K562 (cell line): ENCODE measurements at regions not wholly inside any gene's neighbourhood (a gene's known extent, or its start where the extent isn't known, plus 50 kb on each side); places are given as distances from the start of the nearest gene placed in this dataset.

ENCODE experiments used
- ATAC-seq: fragments of 200-7000 bp; cut with Tn5 transposase; 3 replicates; pipeline ENCODE4 v1.9.1; 2020; ENCODE audit warnings: moderate library complexity
- BruUV-seq: library from RNA; stranded (reverse); fragments of 400-500 nt; replicated peaks from 2 replicates; lab custom pipeline; 2021; lab: Mats Ljungman, UMichigan
- CTCF ChIA-PET: fragments of 300-600 bp; formaldehyde crosslinking; extraction: SDS; loops from one replicate; lab custom pipeline; 2021; ENCODE audit warnings: low intra/inter-chr PET ratio; lab: Yijun Ruan, JAX
- POLR2A ChIA-PET: fragments of 300-600, 350-650 bp; sonication (Branson Sonifier 250); formaldehyde crosslinking; extraction: SDS; loops from one replicate; lab custom pipeline; 2021; ENCODE audit warnings: antibody characterized with exemption, inconsistent platforms; lab: Yijun Ruan, JAX
- DNase-seq, 4 experiments: peaks; one replicate each; pipeline versions ENCODE4 v3.0.0 to v3.0.0-alpha.2; 2011 to 2018; ENCODE audit warnings: low spot score in 3 of 4, mixed read lengths in 3 of 4; ENCODE audit errors: extremely low read depth in 1 of 4
- FAIRE-seq: peaks from 2 replicates; lab custom pipeline; 2011; peaks lifted over from hg19 to GRCh38; lab: Jason Lieb, UNC
- H2AFZ ChIP-seq: 2 replicates; pipeline ENCODE4 v1.6.0; 2011; ENCODE audit warnings: low read depth, low read length, control low read depth, inconsistent platforms
- H3K27ac ChIP-seq: fragments of 200-600 bp; 3 replicates; pipeline ENCODE4 v1.8.0; 2011; ENCODE audit warnings: low read depth, mild to moderate bottlenecking, control low read depth, inconsistent platforms, low read length, moderate library complexity, mixed read lengths; ENCODE audit errors: extremely low read depth
- H3K27me3 ChIP-seq, 2 experiments: fragments of 300-600 bp in 1 of 2; 2 replicates in 1 of 2; 3 replicates in 1 of 2; pipeline versions ENCODE4 v1.6.0 to v1.8.0; 2011; ENCODE audit warnings: inconsistent platforms in 2 of 2, low read length in 2 of 2, mild to moderate bottlenecking in 1 of 2, mixed read lengths in 1 of 2, moderate library complexity in 1 of 2; ENCODE audit not compliant: control insufficient read depth in 2 of 2, insufficient read depth in 2 of 2
- H3K36me3 ChIP-seq: fragments of 300-600 bp; 3 replicates; pipeline ENCODE4 v1.8.0; 2011; ENCODE audit warnings: mild to moderate bottlenecking, low read length, inconsistent platforms; ENCODE audit not compliant: control insufficient read depth, insufficient read depth
- H3K4me1 ChIP-seq, 2 experiments: fragments of 200-600 bp in 1 of 2; replicated peaks in 1 of 2; 2 replicates in 1 of 2; 3 replicates in 1 of 2; pipeline versions ENCODE4 v1.5.1 to v1.8.0; 2011; ENCODE audit warnings: inconsistent platforms in 2 of 2, low read length in 2 of 2, mild to moderate bottlenecking in 1 of 2, mixed read lengths in 1 of 2, moderate library complexity in 1 of 2; ENCODE audit not compliant: control insufficient read depth in 2 of 2, insufficient read depth in 2 of 2
- H3K4me2 ChIP-seq: 2 replicates; pipeline ENCODE4 v1.6.1; 2011; ENCODE audit warnings: low read length, control low read depth, inconsistent platforms, mixed read lengths; ENCODE audit not compliant: insufficient read depth
- H3K4me3 ChIP-seq: fragments of 200-600 bp; sonication (generic), shearing (Covaris generic); 2 replicates; pipeline ENCODE4 v1.5.1; 2016; ENCODE audit warnings: control low read depth, inconsistent platforms
- H3K79me2 ChIP-seq: fragments of 200-600 bp; 3 replicates; pipeline ENCODE4 v1.8.0; 2011; ENCODE audit warnings: low read length, inconsistent platforms; ENCODE audit not compliant: control insufficient read depth, insufficient read depth
- H3K9ac ChIP-seq, 2 experiments: 2 replicates each; pipeline versions ENCODE4 v1.6.0 to v1.6.1; 2011; ENCODE audit warnings: low read depth in 2 of 2, low read length in 2 of 2, control low read depth in 1 of 2, inconsistent platforms in 1 of 2, mild to moderate bottlenecking in 1 of 2, mixed read lengths in 1 of 2; ENCODE audit not compliant: insufficient read depth in 1 of 2
- H3K9me1 ChIP-seq: one replicate; pipeline ENCODE4 v1.6.0; 2011; ENCODE audit warnings: inconsistent platforms, mild to moderate bottlenecking, low read length, moderate library complexity; ENCODE audit not compliant: control insufficient read depth, insufficient read depth
- H3K9me3 ChIP-seq: replicated peaks from 2 replicates; pipeline ENCODE4 v1.5.1; 2011; ENCODE audit warnings: low read depth, low read length, inconsistent platforms; ENCODE audit not compliant: control insufficient read depth, insufficient read depth
- H4K20me1 ChIP-seq: replicated peaks from 2 replicates; pipeline ENCODE4 v1.6.1; 2011; ENCODE audit warnings: low read length, inconsistent platforms, mixed read lengths; ENCODE audit not compliant: control insufficient read depth, insufficient read depth
- ADNP ChIP-seq: fragments of 200-800 bp; sonication (Bioruptor generic); IDR thresholded peaks from 2 replicates; pipeline ENCODE4 v1.6.1; 2016; ENCODE audit warnings: missing genetic modification characterization, missing compliant biosample characterization
- BCOR ChIP-seq: fragments of 450-650 bp; IDR thresholded peaks from 2 replicates; pipeline ENCODE4 v1.6.1; 2016
- KDM1A ChIP-seq, 2 experiments: fragments of 450-650 bp; IDR thresholded peaks; 2 replicates each; pipeline ENCODE4 v1.6.1; 2016; ENCODE audit warnings: mild to moderate bottlenecking in 2 of 2
- RBM25 ChIP-seq: fragments of 200-400 bp; formaldehyde crosslinking; IDR thresholded peaks from 2 replicates; pipeline ENCODE4 v1.6.1; 2018; ENCODE audit warnings: low read length, low read depth, moderate library complexity; ENCODE audit not compliant: severe bottlenecking
- ZC3H8 ChIP-seq: fragments of 450-650 bp; IDR thresholded peaks from 2 replicates; pipeline ENCODE4 v1.6.1; 2017
- ZNF609 ChIP-seq: sonication (generic); formaldehyde crosslinking; IDR thresholded peaks from 2 replicates; pipeline ENCODE4 v1.8.1; 2023; ENCODE audit warnings: missing genetic modification reagents, mild to moderate bottlenecking, borderline replicate concordance
- WGBS: fragments of 100-300 bp; shearing (Covaris generic); methylation state at CpG from one replicate; pipeline ENCODE4 v1.1.6; 2016; ENCODE audit warnings: low coverage, mixed read lengths; ENCODE audit not compliant: insufficient coverage; ENCODE audit errors: missing lambda C conversion rate; 5-methylcytosine and 5-hydroxymethylcytosine counted together
- in situ Hi-C: fragments of 300-500 bp; cut with MboI; formaldehyde crosslinking; loops from 4 replicates; pipeline ENCODE4 v1.15.0; 2018; ENCODE audit warnings: inconsistent platforms, mixed read lengths
- intact Hi-C: fragments of 100-400 bp; cut with micrococcal nuclease; formaldehyde crosslinking; loops from 2 replicates; pipeline ENCODE4 v1.14.2; 2022

- no peak overlapping the region for H2AFZ ChIP-seq
- CTCF ChIA-PET: interaction anchor here (2.0 to 2.1 kb wide), 2 partner anchors 217 to 283 kb away, joined by 8 to 20 read pairs; no protein-coding TSS in a partner anchor
- no peaks in the 10 kb centered on the region for H3K9me1 ChIP-seq
- H4K20me1 ChIP-seq: no peaks in the 10 kb centered on the region
- H3K27me3 ChIP-seq: peaks cover 0 to 4% of the 10 kb centered on the region in 2 experiments; a peak in 1 of 5 replicates
- no peak for DNase-seq
- H3K4me3 ChIP-seq: no peak overlapping the region
- no peaks in the 10 kb centered on the region for H3K9me3 ChIP-seq
- POLR2A ChIA-PET: no interaction called here
- H3K4me2 ChIP-seq: no peak overlapping the region
- no TSS peak for BruUV-seq
- FAIRE-seq: no peak
- intact Hi-C loops (loop anchor here (5.0 to 10.0 kb wide), 4 partner anchors 133 to 1065 kb away; partner anchors contain the start of gene MARCHF7), in situ Hi-C loops (loop anchor here (10.0 to 25.0 kb wide), 3 partner anchors 223 to 910 kb away; no protein-coding TSS in a partner anchor)
- H3K27ac ChIP-seq: no peak overlapping the region
- no peak overlapping the region for H3K9ac ChIP-seq
- no peaks in the 10 kb centered on the region for H3K36me3 ChIP-seq
- no peaks in the 10 kb centered on the region for H3K4me1 ChIP-seq
- TF ChIP-seq ZNF609 (CRISPR knock-in tag) (no peak), BCOR (0 out of 2 replicates have a peak, but pooled peaks have one; percentile 15), KDM1A (IDR thresholded peaks at IDR 0.05) (0 out of 4 replicates have a peak, but pooled peaks of 1 of the 2 experiments have one; percentile 30), ZC3H8 (no peak), RBM25 (peak; percentile 96), ADNP (tag) (peak; percentile 60; the same call in 1 of the 2 replicates)
- no peak for ATAC-seq
- no peaks in the 10 kb centered on the region for H3K79me2 ChIP-seq
- WGBS: 31% methylated on average over 2 of the region's 2 CpGs
Observed at GRCh38 chr2:158902005-158902398, 66.4 kb upstream of the TANC1 start.
